Panc1 (cell line): ENCODE measurements at regions not wholly inside any gene's neighbourhood (a gene's known extent, or its start where the extent isn't known, plus 50 kb on each side); places are given as distances from the start of the nearest gene placed in this dataset.

ENCODE experiments used
- CTCF ChIP-seq: fragments of 450-650 bp; IDR thresholded peaks from 2 replicates; pipeline ENCODE4 v1.5.1; 2017; ENCODE audit warnings: mild to moderate bottlenecking
- POLR2AphosphoS5 ChIP-seq: IDR thresholded peaks from 2 replicates; pipeline ENCODE4 v1.6.1; 2012; ENCODE audit warnings: mild to moderate bottlenecking, low read depth, low read length, moderate library complexity
- REST ChIP-seq, 2 experiments: IDR thresholded peaks; 2 replicates each; pipeline ENCODE4 v1.6.1; 2011 to 2012; ENCODE audit warnings: low read depth in 2 of 2, control low read depth in 1 of 2, low read length in 1 of 2, mild to moderate bottlenecking in 1 of 2, moderate library complexity in 1 of 2; ENCODE audit not compliant: insufficient read depth in 1 of 2
- SIN3A ChIP-seq: IDR thresholded peaks from 2 replicates; pipeline ENCODE4 v1.6.1; 2012; ENCODE audit warnings: low read depth, mild to moderate bottlenecking, low read length, moderate library complexity, borderline replicate concordance; ENCODE audit not compliant: insufficient read depth
- TCF7L2 ChIP-seq: IDR thresholded peaks from 2 replicates; pipeline ENCODE4 v1.6.1; 2011; ENCODE audit warnings: mild to moderate bottlenecking, low read depth, low read length, inconsistent platforms

GRCh38 chrX:4579999-4580398, 866.5 kb upstream of the PRKX start:
- TF ChIP-seq CTCF: no peak
- TF ChIP-seq SIN3A: no peak
- TF ChIP-seq POLR2AphosphoS5: no peak
- TF ChIP-seq REST (IDR thresholded peaks at IDR 0.05; ENCODE audit: insufficient read depth in 1 of 2, low read depth in 2 of 2, low read length in 1 of 2): no peak
- no peak for TF ChIP-seq TCF7L2
